Smooth muscle cell (in vitro differentiated cells): ENCODE measurements at regions not wholly inside any gene's neighbourhood (a gene's known extent, or its start where the extent isn't known, plus 50 kb on each side); places are given as distances from the start of the nearest gene placed in this dataset.

Experiments used
- DNase-seq: peaks from one replicate; lab custom pipeline; 2025; ENCODE audit not compliant: unreplicated experiment; lab: John Stamatoyannopoulos, UW
- H2AFZ ChIP-seq: fragments of 200-600 bp; sonication (generic); 2 replicates; pipeline ENCODE4 v1.6.0; 2016; ENCODE audit warnings: antibody characterized with exemption, low read depth, mild to moderate bottlenecking
- H3F3A ChIP-seq: fragments of 200-600 bp; sonication (generic); 2 replicates; pipeline ENCODE4 v1.6.0; 2017; ENCODE audit warnings: antibody characterized with exemption, low read depth
- H3K27ac ChIP-seq: fragments of 200-600 bp; sonication (generic); 2 replicates; pipeline ENCODE4 v1.5.1; 2016; ENCODE audit warnings: low read depth, mild to moderate bottlenecking
- H3K27me3 ChIP-seq: fragments of 200-600 bp; sonication (generic); 2 replicates; pipeline ENCODE4 v1.6.1; 2016; ENCODE audit warnings: low read depth, mild to moderate bottlenecking
- H3K36me3 ChIP-seq: fragments of 200-600 bp; sonication (generic); 2 replicates; pipeline ENCODE4 v1.5.1; 2016; ENCODE audit warnings: low read depth
- H3K4me1 ChIP-seq: fragments of 200-600 bp; sonication (generic); 2 replicates; pipeline ENCODE4 v1.5.1; 2016; ENCODE audit warnings: low read depth
- H3K4me2 ChIP-seq: fragments of 200-600 bp; sonication (generic); 2 replicates; pipeline ENCODE4 v1.6.0; 2016; ENCODE audit warnings: mild to moderate bottlenecking
- H3K4me3 ChIP-seq: fragments of 200-600 bp; sonication (generic); 2 replicates; pipeline ENCODE4 v1.5.1; 2016; ENCODE audit warnings: mild to moderate bottlenecking
- H3K79me2 ChIP-seq: fragments of 200-600 bp; sonication (generic); 2 replicates; pipeline ENCODE4 v1.6.0; 2016; ENCODE audit warnings: low read depth, mild to moderate bottlenecking
- H3K9ac ChIP-seq: fragments of 200-600 bp; sonication (generic); 2 replicates; pipeline ENCODE4 v1.6.0; 2016; ENCODE audit warnings: low read depth
- H3K9me3 ChIP-seq: fragments of 200-600 bp; sonication (generic); replicated peaks from 2 replicates; pipeline ENCODE4 v1.5.1; 2016; ENCODE audit warnings: low read depth
- H4K20me1 ChIP-seq: fragments of 200-600 bp; sonication (generic); 2 replicates; pipeline ENCODE4 v1.6.0; 2016; ENCODE audit warnings: low read depth
- CTCF ChIP-seq: fragments of 200-600 bp; sonication (generic); IDR thresholded peaks from 2 replicates; pipeline ENCODE4 v1.5.1; 2017; ENCODE audit warnings: borderline replicate concordance, mild to moderate bottlenecking, antibody characterized with exemption; ENCODE audit not compliant: insufficient read depth, poor library complexity, severe bottlenecking
- WGBS: methylation state at CpG from one replicate; pipeline ENCODE4 v1.1.7; 2016; ENCODE audit warnings: low lambda C conversion rate; 5-methylcytosine and 5-hydroxymethylcytosine counted together

- Histone ChIP-seq H2AFZ (no peak overlapping the region), H3K36me3 (no peaks in the 10 kb centered on the region), H3K27ac (no peak overlapping the region), H3K4me1 (no peaks in the 10 kb centered on the region), H3K9ac (no peak overlapping the region), H3K4me3 (no peak overlapping the region), H3F3A (no peaks in the 10 kb centered on the region), H3K9me3 (no peaks in the 10 kb centered on the region), H3K4me2 (no peak overlapping the region), H4K20me1 (no peaks in the 10 kb centered on the region), H3K79me2 (no peaks in the 10 kb centered on the region), H3K27me3 (peaks cover 17% of the 10 kb centered on the region)
- TF ChIP-seq CTCF: no peak
- WGBS: 63% methylated on average over 2 of the region's 2 CpGs
- DNase-seq: no peak
These were observed 211.6 kb upstream of the TAPT1 start for GRCh38 chr4:16437836-16438235.

GRCh38 chr4:16431866-16432265 lies 205.6 kb upstream of the TAPT1 start:
- Histone ChIP-seq H3K27ac (no peak overlapping the region), H3K9ac (no peak overlapping the region), H3F3A (no peaks in the 10 kb centered on the region), H3K79me2 (no peaks in the 10 kb centered on the region), H4K20me1 (no peaks in the 10 kb centered on the region), H3K4me1 (no peaks in the 10 kb centered on the region), H3K9me3 (no peaks in the 10 kb centered on the region), H3K36me3 (no peaks in the 10 kb centered on the region), H3K4me2 (no peak overlapping the region), H3K4me3 (no peak overlapping the region), H3K27me3 (peaks cover under 1% of the 10 kb centered on the region), H2AFZ (no peak overlapping the region)
- no peak for DNase-seq
- no peak for TF ChIP-seq CTCF

- H3K27ac ChIP-seq: no peak overlapping the region
- H3K9me3 ChIP-seq: no peaks in the 10 kb centered on the region
- H4K20me1 ChIP-seq: no peaks in the 10 kb centered on the region
- no peak for TF ChIP-seq CTCF
- H3K4me2 ChIP-seq: no peak overlapping the region
- no peaks in the 10 kb centered on the region for H3K79me2 ChIP-seq
- H2AFZ ChIP-seq: no peak overlapping the region
- H3K27me3 ChIP-seq: no peaks in the 10 kb centered on the region
- H3F3A ChIP-seq: no peaks in the 10 kb centered on the region
- no peaks in the 10 kb centered on the region for H3K4me1 ChIP-seq
- H3K36me3 ChIP-seq: no peaks in the 10 kb centered on the region
- H3K9ac ChIP-seq: no peak overlapping the region
- no peak overlapping the region for H3K4me3 ChIP-seq
- DNase-seq: no peak
These were observed 192.5 kb upstream of the TAPT1 start for GRCh38 chr4:16418814-16419213.

- Histone ChIP-seq H3K27ac (no peak overlapping the region), H3K27me3 (no peaks in the 10 kb centered on the region), H3K4me2 (no peak overlapping the region), H3F3A (no peaks in the 10 kb centered on the region), H3K4me1 (no peaks in the 10 kb centered on the region), H4K20me1 (no peaks in the 10 kb centered on the region), H3K79me2 (no peaks in the 10 kb centered on the region), H3K9me3 (no peaks in the 10 kb centered on the region), H2AFZ (no peak overlapping the region), H3K9ac (no peak overlapping the region), H3K4me3 (no peak overlapping the region), H3K36me3 (no peaks in the 10 kb centered on the region)
- no peak for DNase-seq
- 94% methylated on average over 4 of the region's 4 CpGs for WGBS
- no peak for TF ChIP-seq CTCF
These were observed 190.9 kb upstream of the TAPT1 start for GRCh38 chr4:16417198-16417597.
